NCI-H2196 (cell line): ENCODE measurements at regions not wholly inside any gene's neighbourhood (a gene's known extent, or its start where the extent isn't known, plus 50 kb on each side); places are given as distances from the start of the nearest gene placed in this dataset.

ENCODE experiments used
- DNase-seq: peaks from one replicate; lab custom pipeline; 2025; ENCODE audit not compliant: unreplicated experiment; lab: John Stamatoyannopoulos, UW

DNA sequence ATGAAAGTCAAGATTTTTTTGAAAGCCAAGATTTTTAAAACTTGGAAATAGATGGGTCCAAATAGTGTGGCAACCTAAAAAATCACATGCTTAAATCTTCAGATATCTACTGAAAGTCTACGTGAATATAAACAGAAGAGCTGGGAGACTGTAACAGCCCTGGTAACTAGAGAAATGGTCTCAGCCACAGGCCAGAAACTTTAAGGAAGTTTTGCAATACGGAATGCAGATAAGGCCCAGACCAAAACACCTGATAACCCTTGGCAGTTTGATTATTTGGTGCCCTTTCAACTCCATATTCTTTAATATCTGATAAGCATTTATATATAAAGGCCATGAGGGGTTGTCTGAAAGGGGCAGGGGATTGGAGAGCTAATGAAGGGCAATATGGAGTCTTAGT is 537.3 kb upstream of the TGFBR2 start:
- DNase-seq: no peak

DNA sequence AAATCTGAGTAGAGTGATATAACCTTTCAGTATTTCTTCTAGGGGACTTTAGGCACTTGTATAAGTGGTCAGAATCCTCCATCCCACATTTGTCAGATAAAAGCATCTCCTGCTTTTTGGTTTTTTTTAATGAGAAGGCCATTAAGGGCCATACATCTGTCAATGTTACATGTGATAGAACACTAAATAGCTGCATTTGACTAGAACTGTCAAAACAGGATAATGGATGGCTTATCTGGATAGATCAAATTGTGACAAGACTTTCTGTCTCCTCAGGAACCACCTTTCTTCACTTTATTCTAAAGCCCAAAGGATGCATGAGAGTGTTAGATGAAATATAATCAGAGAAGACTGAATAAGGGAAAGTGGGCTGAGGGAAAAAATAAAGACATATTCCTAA is 533.4 kb upstream of the TGFBR2 start:
- DNase-seq: no peak

- peak; percentile 2 for DNase-seq
These were observed 532.8 kb upstream of the TGFBR2 start for GRCh38 chr3:30073622-30074021.

DNA sequence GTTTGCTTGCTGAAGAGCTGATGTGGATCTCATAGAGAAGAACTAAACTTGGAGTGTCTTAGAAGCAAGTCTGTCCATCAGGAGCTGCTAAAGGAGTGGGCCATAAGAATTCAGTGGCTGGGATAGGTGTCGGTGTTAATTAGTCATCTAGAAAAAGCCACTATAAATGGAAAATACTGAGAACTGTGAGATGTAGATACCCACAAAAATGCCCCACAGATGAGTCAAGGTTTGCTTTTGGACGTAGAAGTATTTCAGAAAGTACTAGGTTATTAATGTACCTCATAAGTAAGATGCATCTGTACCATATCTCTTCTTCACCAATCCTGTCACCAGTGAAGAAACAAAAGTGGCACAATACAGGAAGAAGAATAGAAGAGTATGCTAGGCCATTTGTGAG is 530.9 kb upstream of the TGFBR2 start:
- DNase-seq: no peak

DNA sequence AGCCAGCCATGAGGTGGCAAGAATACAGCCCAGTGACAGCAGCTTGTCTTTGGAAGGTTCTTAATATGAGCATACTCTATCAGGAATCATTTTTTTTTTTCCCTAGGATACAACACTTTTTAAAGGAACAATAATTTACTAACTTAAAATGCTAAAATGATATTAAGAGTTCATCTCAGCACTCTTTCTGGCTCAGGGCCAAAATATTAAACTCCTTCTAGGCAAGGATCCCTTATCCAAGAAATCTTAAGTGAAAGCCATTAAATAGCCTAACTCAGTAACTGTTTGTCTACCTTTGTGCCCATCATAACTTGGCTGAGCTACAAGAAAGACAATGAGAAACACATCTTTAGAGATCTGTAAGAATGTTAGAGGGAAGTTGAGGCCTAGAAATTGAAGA is 529.5 kb upstream of the TGFBR2 start:
- DNase-seq: no peak

GRCh38 chr3:30077746-30078145 is 528.7 kb upstream of the TGFBR2 start:
- DNase-seq: no peak

DNA sequence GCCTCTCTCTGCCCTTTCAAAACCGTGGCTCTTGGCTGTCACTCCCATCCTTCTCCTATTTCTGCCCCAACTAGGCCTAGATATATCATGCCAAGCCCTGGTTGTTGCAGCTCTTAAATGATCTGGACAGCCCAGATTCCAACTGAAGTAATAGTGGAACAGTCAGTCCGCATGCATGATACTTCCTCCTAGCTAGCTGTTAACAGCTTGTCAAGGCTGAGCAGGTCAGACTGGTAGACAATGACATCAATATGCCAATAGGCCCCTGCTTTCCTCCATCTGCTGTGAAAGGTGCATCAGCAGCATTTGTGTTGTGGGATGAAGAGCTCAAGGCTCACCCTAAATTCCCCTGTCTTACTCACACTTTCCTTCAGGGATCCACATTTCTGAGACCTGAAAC is 527.7 kb upstream of the TGFBR2 start:
- DNase-seq: no peak

DNA sequence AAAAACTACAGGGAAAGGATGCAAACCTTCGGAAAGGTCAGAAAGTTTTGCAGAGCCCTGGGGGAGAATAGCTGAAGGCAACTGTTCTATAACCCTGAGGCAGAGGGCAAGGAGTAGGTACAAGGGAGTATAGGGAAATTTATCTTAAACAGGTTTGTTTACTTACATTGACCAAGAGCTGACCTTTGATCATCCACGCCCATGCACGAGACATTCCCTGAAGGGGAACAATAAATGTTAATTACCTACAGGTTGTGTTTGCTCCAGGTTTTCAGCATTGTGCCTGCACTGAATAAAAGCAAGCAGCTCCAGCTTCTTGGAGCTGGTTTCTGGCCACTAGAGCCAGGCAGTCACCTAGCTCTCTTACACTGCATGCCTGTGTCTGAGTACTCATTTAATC is 524.5 kb upstream of the TGFBR2 start:
- DNase-seq: no peak

DNA sequence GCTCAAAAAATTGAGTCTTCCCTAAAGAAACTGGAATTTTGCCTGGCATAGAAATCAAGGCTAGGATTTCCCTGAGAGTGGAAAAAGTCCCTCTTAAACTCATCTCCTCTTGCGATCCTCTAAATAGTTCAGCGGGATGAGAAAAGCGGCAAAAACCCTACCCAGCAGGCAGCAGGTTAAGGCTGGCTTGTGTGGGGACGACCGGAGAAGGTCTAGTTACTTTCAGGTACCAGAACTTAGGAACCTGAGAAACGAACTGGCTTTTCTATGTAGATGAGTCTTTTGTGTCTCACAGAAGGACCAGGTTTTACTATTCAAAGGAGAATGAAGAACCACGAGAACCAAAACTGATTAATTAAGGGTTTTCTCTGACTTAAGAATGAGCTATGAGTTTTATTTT is 523.7 kb upstream of the TGFBR2 start:
- DNase-seq: no peak

GRCh38 chr3:30083315-30083714 is 523.1 kb upstream of the TGFBR2 start:
- DNase-seq: no peak

- DNase-seq: no peak
These were observed 522.1 kb upstream of the TGFBR2 start for GRCh38 chr3:30084316-30084715.

- no peak for DNase-seq
These were observed 521.4 kb upstream of the TGFBR2 start for GRCh38 chr3:30084971-30085403.

DNA sequence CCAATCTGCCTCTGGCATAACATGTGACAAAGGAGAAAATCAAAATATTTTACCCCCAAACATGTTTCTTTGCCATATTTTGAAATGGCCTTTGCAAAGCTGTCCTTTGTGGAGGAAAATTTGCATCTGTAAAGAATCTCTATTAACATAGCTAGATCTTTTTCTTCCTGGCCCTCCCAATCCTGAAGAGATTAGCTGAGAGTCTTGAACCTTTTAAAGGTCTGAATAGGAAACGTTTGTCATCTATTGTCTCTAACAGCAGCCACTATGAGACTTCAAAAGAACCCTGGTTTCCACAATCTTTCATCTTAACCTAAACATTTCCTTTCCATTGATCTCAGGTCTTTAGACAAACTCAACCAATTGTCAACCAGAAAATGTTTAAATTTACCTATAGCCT is 520.9 kb upstream of the TGFBR2 start:
- DNase-seq: no peak

DNA sequence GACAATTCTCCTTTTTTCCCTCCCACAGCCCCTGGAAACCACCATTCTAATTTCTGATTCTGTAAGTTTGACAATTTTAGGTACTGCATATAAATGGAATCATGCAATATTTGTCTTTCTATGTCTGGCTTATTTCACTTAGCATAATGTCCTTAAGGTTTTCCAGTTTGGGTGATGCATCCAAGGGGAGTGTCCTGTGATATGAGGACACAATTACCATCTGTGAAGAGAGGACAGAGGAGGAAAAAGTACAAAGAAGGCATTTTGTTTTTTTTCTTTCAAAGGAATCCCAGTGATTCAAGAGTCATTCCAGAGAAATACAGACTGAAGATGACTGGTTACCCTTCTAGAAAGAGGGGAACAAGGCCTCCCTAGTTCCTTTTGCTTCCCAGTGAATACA is 514.7 kb upstream of the TGFBR2 start:
- DNase-seq: no peak

GRCh38 chr3:30097022-30097650 is 509.3 kb upstream of the TGFBR2 start:
- no peak for DNase-seq

GRCh38 chr3:30098243-30098642 is 508.2 kb upstream of the TGFBR2 start:
- no peak for DNase-seq

DNA sequence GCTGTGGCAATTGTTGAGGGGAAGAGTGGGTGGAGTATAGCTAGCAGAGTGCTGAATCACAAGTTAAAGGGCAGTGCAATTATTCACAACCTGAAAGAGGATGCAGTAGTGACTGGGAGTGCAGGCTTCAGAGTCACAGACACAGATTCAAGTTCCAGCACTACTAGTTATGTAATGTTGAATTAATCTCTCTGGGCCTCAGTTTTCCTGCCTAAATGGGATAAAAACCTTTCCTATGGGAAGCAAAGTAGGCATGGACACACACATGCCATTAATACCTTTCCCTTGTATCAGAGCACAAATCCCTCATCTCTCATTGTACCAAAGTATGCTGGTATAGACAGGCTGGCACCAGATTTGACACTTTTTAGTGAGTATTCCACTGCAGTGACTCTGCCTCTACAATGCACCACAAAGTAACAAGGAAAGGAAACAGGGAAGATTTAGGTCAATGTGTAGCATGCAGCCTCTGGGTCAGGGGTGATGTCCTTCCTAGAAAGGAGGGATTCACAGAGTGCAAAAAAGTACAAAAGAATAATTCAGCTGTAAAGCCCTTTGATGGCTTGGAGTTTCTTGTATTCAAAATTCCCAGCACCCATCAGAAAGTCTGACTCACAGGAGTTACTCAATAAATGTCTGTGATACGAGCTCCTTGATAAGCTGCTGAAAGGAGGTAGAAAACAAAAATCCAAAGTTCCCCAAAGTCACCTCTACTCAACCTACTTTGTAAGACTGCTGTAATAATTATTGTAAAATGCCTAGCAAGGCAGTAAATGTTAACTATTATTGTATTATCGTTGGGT is 507.5 kb upstream of the TGFBR2 start:
- DNase-seq: no peak

GRCh38 chr3:30102356-30102755 is 504.0 kb upstream of the TGFBR2 start:
- DNase-seq: no peak

GRCh38 chr3:30103186-30103585 is 503.2 kb upstream of the TGFBR2 start:
- no peak for DNase-seq

GRCh38 chr3:30107531-30107930 is 498.9 kb upstream of the TGFBR2 start:
- no peak for DNase-seq

DNA sequence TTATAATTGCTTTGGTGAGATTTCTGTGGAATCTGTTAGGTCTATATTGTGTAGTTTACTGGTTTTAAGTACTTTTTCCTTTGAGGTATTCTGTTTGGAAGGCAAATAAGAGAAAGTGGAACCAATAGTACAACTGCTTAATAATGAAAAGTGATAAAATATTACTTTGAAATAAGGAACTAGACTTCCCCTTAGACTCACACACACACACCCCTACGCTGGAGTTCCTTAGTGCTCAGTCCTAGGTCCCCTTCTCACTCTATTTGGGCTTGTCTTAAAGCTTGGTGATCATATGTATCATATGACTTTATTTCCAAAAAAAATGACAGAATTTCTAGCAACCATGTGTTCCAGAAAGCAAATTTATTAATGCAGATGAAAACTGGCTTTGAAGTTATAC is 494.0 kb upstream of the TGFBR2 start:
- DNase-seq: no peak

- peak; percentile 22 for DNase-seq
These were observed 493.4 kb upstream of the TGFBR2 start for GRCh38 chr3:30112902-30113484.
